ENCODE measurements at regions not wholly inside any gene's neighbourhood (a gene's known extent, or its start where the extent isn't known, plus 50 kb on each side); places are given as distances from the start of the nearest gene placed in this dataset.

DNA sequence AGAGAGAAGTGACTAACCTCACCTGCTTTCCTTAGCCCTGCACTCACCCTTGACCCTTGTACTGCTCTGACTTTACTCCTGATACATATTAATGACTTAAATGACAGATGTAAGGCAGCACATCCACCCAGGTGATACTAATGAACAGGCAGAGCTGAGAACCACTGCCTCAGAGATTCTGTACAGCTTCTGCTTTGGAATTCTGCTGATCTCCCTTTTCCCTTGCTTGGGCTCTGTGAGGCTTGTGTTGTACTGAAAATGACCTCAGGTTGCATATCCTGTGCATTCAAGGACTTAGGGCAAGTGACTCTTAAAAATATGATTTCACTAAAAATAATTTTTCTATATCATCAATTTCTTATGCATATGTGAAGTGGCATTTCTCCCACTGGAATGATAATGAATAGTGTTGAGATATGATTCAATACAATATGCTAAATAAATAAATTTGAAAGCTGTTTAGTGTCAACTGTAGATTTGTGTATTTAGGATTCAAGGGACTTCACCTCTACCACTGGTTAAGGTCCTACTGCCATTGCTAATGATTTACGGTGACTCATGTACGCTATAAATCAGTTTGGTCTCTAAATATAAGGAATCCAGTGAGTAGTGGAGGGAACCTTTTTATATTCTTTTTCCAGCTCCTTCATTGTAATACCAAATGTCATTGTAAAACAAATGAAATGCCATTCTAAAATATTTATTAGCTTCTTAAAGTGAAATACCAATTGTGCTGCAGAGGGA lies 328.3 kb downstream of the SOCS6 start:
- ATAC-seq (no peak), DNase-seq (no peak)
- Histone ChIP-seq H3K27ac (no peak overlapping the region), H3K4me1 (no peaks in the 10 kb centered on the region), H3K27me3 (no peaks in the 10 kb centered on the region), H3K4me3 (no peak overlapping the region), H3K9me3 (no peaks in the 10 kb centered on the region), H3K36me3 (no peaks in the 10 kb centered on the region)
- intact Hi-C loops (cut with DNase I): no loop called here
- TF ChIP-seq POLR2A (IDR thresholded peaks at IDR 0.05): no peak
- TF ChIP-seq, protein P1, sequence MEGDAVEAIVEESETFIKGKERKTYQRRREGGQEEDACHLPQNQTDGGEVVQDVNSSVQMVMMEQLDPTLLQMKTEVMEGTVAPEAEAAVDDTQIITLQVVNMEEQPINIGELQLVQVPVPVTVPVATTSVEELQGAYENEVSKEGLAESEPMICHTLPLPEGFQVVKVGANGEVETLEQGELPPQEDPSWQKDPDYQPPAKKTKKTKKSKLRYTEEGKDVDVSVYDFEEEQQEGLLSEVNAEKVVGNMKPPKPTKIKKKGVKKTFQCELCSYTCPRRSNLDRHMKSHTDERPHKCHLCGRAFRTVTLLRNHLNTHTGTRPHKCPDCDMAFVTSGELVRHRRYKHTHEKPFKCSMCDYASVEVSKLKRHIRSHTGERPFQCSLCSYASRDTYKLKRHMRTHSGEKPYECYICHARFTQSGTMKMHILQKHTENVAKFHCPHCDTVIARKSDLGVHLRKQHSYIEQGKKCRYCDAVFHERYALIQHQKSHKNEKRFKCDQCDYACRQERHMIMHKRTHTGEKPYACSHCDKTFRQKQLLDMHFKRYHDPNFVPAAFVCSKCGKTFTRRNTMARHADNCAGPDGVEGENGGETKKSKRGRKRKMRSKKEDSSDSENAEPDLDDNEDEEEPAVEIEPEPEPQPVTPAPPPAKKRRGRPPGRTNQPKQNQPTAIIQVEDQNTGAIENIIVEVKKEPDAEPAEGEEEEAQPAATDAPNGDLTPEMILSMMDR (IDR thresholded peaks at IDR 0.05): no peak
- WGBS (ENCODE audit: insufficient coverage, low coverage, low lambda C conversion rate, missing lambda C conversion rate): 92% methylated on average over 2 of the region's 2 CpGs

DNA sequence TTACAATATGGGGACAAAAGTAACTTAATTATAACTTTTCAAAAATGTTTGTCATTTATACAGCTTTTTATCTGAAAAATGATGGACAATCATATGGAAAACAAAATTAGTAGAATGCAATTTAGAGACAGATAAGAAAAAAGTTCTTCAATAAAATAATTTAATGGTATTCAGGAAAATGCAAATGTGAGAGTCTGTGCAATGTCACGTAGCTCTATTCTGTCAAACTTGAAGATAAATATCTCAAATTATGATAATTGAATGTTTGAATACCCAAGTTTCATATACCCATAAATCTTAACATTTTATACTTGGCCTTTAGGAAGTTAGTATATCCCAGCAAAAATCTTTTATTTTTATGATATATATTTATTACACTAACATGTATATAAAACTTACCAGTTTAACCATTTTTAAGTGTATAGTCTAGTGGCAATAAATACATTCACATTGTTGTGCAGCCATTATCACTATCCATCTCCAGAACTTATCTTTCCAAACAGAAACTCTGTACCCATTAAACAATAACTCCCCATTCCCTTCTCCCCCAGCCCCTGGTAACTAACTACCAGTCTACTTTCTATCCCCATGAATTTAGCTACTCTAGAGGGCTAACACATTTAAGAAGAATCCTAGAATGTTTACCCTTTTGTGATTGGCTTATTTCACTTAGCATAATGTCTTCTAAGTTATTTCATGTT lies 311.5 kb downstream of the SOCS6 start:
- H3K9me3 ChIP-seq: no peaks in the 10 kb centered on the region
- H3K4me1 ChIP-seq: no peaks in the 10 kb centered on the region
- intact Hi-C loops (cut with DNase I): no loop called here
- no peak for ATAC-seq
- DNase-seq: no peak
- H3K4me3 ChIP-seq: no peak overlapping the region
- H3K36me3 ChIP-seq: no peaks in the 10 kb centered on the region
- 21% methylated on average over 1 of the region's 1 CpG for WGBS (ENCODE audit: insufficient coverage, low coverage, low lambda C conversion rate, missing lambda C conversion rate)
- H3K27ac ChIP-seq: no peak overlapping the region
- no peaks in the 10 kb centered on the region for H3K27me3 ChIP-seq
- no peak for TF ChIP-seq POLR2A (IDR thresholded peaks at IDR 0.05)
- TF ChIP-seq, protein P1 (IDR thresholded peaks at IDR 0.05): no peak

DNA sequence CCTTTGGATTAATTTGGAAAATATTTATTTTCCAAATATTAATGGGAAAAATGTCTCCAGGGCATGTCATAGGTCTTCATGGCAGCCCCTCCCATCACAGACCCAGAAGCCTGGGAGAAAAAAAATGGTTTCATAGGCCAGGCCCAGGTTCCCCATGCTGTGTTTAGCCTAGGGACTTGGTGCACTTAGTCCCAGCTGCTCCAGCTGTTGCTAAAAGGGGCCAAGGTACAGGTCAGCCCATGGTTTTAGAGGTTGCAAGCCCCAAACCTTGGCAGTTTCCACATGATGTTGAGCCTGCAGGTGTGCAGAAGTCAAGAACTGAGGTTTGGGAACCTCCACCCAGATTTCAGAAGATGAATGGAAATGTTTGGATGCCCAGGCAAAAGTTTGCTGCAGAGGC lies 309.6 kb downstream of the SOCS6 start:
- TF ChIP-seq, protein P1 (IDR thresholded peaks at IDR 0.05): no peak
- no peak for TF ChIP-seq POLR2A (IDR thresholded peaks at IDR 0.05)
- H3K9me3 ChIP-seq: no peaks in the 10 kb centered on the region
- H3K27me3 ChIP-seq: no peaks in the 10 kb centered on the region
- intact Hi-C loops (cut with DNase I): no loop called here
- DNase-seq (no peak), ATAC-seq (no peak)
- no peak overlapping the region for H3K27ac ChIP-seq
- no peaks in the 10 kb centered on the region for H3K4me1 ChIP-seq
- no peaks in the 10 kb centered on the region for H3K36me3 ChIP-seq
- H3K4me3 ChIP-seq: no peak overlapping the region

DNA sequence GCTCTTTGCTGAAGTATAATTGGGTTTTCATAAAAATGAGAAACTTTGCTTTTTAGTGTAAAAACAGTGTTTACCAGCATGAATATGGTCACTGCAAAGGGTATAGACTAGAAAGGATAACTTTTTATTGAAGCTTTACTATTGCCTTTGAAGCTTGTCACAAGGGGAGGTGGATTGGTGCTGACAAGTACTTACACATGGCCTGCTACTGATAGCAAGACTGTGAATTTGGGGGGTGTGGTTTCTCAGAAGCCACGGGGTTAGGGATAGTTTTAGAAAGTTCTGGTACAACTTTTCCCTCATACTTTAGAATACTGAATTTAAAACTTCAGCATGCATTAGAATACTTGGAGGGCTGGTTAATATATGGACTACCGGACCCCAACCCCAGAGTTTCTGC lies 294.1 kb downstream of the SOCS6 start:
- TF ChIP-seq POLR2A (IDR thresholded peaks at IDR 0.05): no peak
- TF ChIP-seq, protein P1 (IDR thresholded peaks at IDR 0.05): no peak
- ATAC-seq (no peak), DNase-seq (no peak)
- H3K4me1 ChIP-seq: no peaks in the 10 kb centered on the region
- H3K9me3 ChIP-seq: no peaks in the 10 kb centered on the region
- H3K27me3 ChIP-seq: no peaks in the 10 kb centered on the region
- intact Hi-C loops (cut with DNase I): no loop called here
- WGBS (ENCODE audit: insufficient coverage, low coverage, low lambda C conversion rate, missing lambda C conversion rate): 40% methylated on average over 2 of the region's 2 CpGs
- H3K27ac ChIP-seq: no peak overlapping the region
- H3K4me3 ChIP-seq: no peak overlapping the region
- H3K36me3 ChIP-seq: no peaks in the 10 kb centered on the region

Measured in right lobe of liver (tissue), 6 donors.